ENCODE measurements at regions not wholly inside any gene's neighbourhood (a gene's known extent, or its start where the extent isn't known, plus 50 kb on each side); places are given as distances from the start of the nearest gene placed in this dataset.

DNA sequence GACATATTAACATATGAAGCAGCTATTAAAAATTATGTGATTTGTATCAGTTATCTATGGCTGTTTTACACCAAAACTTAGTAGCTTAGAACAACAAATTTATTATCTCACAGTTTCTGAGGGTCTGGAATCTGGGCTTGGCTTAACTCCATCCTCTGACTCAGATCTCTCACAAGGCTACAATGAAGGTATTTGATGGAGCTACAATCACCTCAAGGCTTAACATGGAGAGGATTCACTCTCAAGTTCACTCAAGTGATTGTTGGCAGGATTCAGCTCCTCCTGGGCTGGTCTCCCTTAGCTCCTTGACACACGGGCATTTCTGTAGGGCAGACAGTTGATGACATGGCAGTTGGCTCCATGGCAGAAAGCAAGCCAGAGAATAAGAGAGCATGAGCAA is 133.0 kb upstream of the SLC14A2 start:
- Histone ChIP-seq H3K9ac (ENCODE audit: low read length) (no peak overlapping the region), H3K4me1 (ENCODE audit: insufficient read depth, low read length) (no peaks in the 10 kb centered on the region), H3K27ac (ENCODE audit: low read depth, low read length) (no peak overlapping the region), H3K27me3 (ENCODE audit: control insufficient read depth in 1 of 2, insufficient read depth in 2 of 2, low read length in 2 of 2) (no peaks in the 10 kb centered on the region), H3K36me3 (ENCODE audit: insufficient read depth, low read length) (no peaks in the 10 kb centered on the region), H3K9me3 (ENCODE audit: low read length) (no peaks in the 10 kb centered on the region), H3K4me3 (ENCODE audit: low read depth in 1 of 2, low read length in 2 of 2) (no peak overlapping the region)

DNA sequence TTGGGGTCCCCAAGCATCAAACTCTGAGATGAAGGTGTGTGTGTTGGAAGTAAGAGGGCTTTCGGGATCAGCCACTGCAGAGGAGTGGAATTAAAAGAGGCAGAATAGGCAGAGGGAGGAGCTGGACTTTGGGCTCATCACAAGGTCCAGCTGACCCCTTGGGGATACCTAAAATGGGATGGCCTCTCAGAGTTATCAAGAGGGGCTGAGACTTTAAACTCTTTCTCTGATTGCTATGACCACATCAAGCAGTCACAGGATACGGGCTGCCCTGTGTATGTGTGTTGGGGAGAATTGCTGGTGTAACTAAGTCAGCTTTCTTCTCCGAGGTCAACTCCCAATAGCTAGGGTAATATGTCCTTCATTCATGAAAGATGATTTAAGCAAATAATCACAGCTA is 127.7 kb upstream of the SLC14A2 start:
- H3K4me1 ChIP-seq (ENCODE audit: insufficient read depth, low read length), result no peaks in the 10 kb centered on the region
- no peaks in the 10 kb centered on the region for H3K27me3 ChIP-seq (ENCODE audit: control insufficient read depth in 1 of 2, insufficient read depth in 2 of 2, low read length in 2 of 2)
- H3K9me3 ChIP-seq (ENCODE audit: low read length), result no peaks in the 10 kb centered on the region
- H3K9ac ChIP-seq (ENCODE audit: low read length), result no peak overlapping the region
- no peaks in the 10 kb centered on the region for H3K36me3 ChIP-seq (ENCODE audit: insufficient read depth, low read length)
- no peak overlapping the region for H3K27ac ChIP-seq (ENCODE audit: low read depth, low read length)
- no peak overlapping the region for H3K4me3 ChIP-seq (ENCODE audit: low read depth in 1 of 2, low read length in 2 of 2)

DNA sequence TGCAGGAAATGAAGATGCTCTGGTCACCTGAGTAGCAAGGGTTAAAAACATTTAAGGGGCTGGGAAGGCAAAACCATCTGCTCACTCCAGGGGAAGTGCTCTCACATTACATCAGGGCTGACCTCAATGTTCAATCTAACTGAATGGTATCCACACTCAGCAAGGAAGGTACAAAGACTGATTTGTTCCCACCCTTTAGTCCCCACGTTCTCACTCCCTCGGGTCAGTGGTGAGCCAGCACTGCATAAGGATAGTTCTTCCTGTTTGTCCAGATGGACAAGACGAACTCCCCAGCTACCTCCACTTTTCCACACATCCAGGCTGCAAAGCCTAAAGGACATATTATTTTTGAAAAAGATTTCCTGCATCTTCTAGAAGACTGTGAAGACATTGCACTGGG is 126.6 kb upstream of the SLC14A2 start:
- no peaks in the 10 kb centered on the region for H3K9me3 ChIP-seq (ENCODE audit: low read length)
- H3K27me3 ChIP-seq (ENCODE audit: control insufficient read depth in 1 of 2, insufficient read depth in 2 of 2, low read length in 2 of 2), result no peaks in the 10 kb centered on the region
- H3K4me1 ChIP-seq (ENCODE audit: insufficient read depth, low read length), result no peaks in the 10 kb centered on the region
- no peak overlapping the region for H3K27ac ChIP-seq (ENCODE audit: low read depth, low read length)
- no peak overlapping the region for H3K4me3 ChIP-seq (ENCODE audit: low read depth in 1 of 2, low read length in 2 of 2)
- no peak overlapping the region for H3K9ac ChIP-seq (ENCODE audit: low read length)
- no peaks in the 10 kb centered on the region for H3K36me3 ChIP-seq (ENCODE audit: insufficient read depth, low read length)

DNA sequence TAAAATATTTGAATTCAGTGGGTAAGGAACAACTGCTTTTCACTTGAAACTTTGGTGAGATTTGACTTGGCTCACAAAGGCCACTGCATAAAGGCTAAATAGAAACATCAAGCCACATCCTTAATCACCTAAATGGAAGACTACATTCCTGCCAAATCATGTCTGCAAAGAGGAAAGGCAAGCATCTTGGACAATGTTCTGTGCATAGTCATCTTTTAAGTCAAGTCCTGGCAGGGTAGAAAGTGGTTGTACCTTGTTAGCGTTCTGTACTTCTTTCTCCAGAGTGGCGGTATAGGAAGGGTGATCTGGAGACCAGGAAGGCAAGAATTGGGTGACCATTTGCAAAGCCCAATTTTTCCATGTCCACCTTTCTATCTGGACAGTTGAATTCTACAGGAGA is 121.4 kb upstream of the SLC14A2 start:
- Histone ChIP-seq H3K4me3 (ENCODE audit: low read depth in 1 of 2, low read length in 2 of 2) (no peak overlapping the region), H3K4me1 (ENCODE audit: insufficient read depth, low read length) (no peaks in the 10 kb centered on the region), H3K9me3 (ENCODE audit: low read length) (no peaks in the 10 kb centered on the region), H3K27me3 (ENCODE audit: control insufficient read depth in 1 of 2, insufficient read depth in 2 of 2, low read length in 2 of 2) (no peaks in the 10 kb centered on the region), H3K27ac (ENCODE audit: low read depth, low read length) (no peak overlapping the region), H3K36me3 (ENCODE audit: insufficient read depth, low read length) (no peaks in the 10 kb centered on the region), H3K9ac (ENCODE audit: low read length) (no peak overlapping the region)

DNA sequence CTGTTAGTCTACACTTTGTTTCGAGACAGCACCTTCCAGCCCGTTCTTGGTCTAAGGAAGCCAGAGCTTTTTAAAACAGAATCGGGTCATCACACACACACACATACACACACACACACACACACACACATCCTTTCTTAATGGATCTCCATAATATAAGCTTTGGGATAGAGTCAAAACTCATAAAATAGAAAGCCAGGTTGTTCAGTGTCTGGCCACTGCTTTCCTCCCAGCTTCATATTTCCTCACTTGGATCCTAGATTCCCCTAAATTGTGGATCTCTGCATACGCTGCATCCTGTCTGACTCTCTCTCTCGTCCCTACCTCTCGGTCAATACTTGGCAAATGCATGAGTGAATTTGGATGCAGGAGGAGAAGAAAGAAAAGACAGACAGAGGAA is 120.5 kb upstream of the SLC14A2 start:
- Histone ChIP-seq H3K27me3 (ENCODE audit: control insufficient read depth in 1 of 2, insufficient read depth in 2 of 2, low read length in 2 of 2) (no peaks in the 10 kb centered on the region), H3K36me3 (ENCODE audit: insufficient read depth, low read length) (no peaks in the 10 kb centered on the region), H3K4me3 (ENCODE audit: low read depth in 1 of 2, low read length in 2 of 2) (no peak overlapping the region), H3K9ac (ENCODE audit: low read length) (no peak overlapping the region), H3K4me1 (ENCODE audit: insufficient read depth, low read length) (no peaks in the 10 kb centered on the region), H3K27ac (ENCODE audit: low read depth, low read length) (no peak overlapping the region), H3K9me3 (ENCODE audit: low read length) (no peaks in the 10 kb centered on the region)

DNA sequence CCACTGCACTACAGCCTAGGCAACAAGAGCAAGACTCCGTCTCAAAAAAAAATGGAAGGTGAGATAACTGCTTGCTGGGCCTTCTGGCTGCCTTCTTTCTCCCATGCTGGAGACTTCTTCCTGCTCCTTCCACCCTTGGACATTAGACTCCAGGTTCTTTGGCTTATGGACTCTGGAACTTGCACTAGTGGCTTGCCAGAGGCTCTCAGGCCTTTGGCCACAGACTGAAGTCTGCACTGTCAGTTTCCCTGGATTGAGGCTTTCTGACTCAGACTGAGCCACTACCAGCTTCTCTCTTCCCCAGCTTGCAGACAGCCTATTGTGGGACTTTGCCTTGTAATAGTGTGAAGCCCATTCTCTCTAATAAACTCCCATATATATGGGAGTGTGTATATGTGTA is 118.5 kb upstream of the SLC14A2 start:
- no peaks in the 10 kb centered on the region for H3K36me3 ChIP-seq (ENCODE audit: insufficient read depth, low read length)
- H3K9me3 ChIP-seq (ENCODE audit: low read length), result no peaks in the 10 kb centered on the region
- H3K9ac ChIP-seq (ENCODE audit: low read length), result no peak overlapping the region
- H3K4me3 ChIP-seq (ENCODE audit: low read depth in 1 of 2, low read length in 2 of 2), result no peak overlapping the region
- H3K27me3 ChIP-seq (ENCODE audit: control insufficient read depth in 1 of 2, insufficient read depth in 2 of 2, low read length in 2 of 2), result no peaks in the 10 kb centered on the region
- H3K4me1 ChIP-seq (ENCODE audit: insufficient read depth, low read length), result no peaks in the 10 kb centered on the region
- no peak overlapping the region for H3K27ac ChIP-seq (ENCODE audit: low read depth, low read length)

DNA sequence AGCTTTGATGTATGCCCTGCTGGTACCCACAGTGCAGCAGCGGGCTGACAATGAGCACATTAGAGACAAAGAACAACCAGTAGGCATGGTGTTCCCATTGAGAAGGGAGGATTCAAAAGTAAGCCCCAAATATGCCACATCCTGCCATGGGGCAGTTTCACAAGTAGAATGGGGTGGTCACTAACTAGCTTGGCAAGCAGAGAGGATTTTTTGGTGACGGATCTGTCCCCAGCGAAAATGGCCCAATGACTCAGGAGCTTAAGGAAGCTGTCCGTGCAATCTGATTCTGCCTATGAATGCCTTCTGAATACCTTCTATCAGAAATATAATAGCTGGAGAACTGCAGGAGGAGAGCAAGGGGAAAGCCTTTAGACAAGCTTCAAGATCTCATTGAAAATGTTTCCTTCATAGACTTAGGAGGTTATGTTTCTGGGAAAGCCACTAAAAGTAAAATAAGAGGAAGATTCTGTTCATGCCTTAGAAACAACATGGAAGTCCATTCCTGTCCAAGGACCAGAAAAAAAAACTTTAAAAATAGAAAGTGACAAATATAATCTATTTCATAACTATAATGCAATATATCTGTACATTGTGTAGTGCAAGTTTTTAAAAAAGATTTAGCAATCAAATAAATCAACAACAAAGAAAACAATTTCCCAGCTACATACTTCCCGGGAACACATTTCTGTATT is 117.5 kb upstream of the SLC14A2 start:
- Histone ChIP-seq H3K27ac (ENCODE audit: low read depth, low read length) (no peak overlapping the region), H3K4me3 (ENCODE audit: low read depth in 1 of 2, low read length in 2 of 2) (no peak overlapping the region), H3K9ac (ENCODE audit: low read length) (no peak overlapping the region), H3K4me1 (ENCODE audit: insufficient read depth, low read length) (no peaks in the 10 kb centered on the region), H3K9me3 (ENCODE audit: low read length) (no peaks in the 10 kb centered on the region), H3K36me3 (ENCODE audit: insufficient read depth, low read length) (no peaks in the 10 kb centered on the region), H3K27me3 (ENCODE audit: control insufficient read depth in 1 of 2, insufficient read depth in 2 of 2, low read length in 2 of 2) (no peaks in the 10 kb centered on the region)

DNA sequence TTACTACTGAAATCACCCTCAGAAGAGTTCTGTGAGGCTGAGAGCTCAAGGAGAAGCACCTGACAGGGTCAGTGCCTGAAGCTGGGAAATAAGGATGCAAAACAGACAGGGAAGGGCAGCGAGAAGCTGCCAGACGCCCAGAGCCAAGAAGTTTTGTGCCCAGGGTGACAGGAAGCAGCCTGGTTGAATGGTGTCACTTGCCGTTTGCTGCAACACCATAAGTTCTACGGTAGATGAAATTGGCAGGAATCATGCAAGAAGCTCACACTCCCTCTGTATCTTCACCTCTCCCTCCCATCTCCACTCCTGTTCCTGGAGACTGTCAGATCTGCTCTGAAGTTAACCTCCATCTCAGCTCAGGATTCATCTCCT is 117.0 kb upstream of the SLC14A2 start:
- Histone ChIP-seq H3K4me1 (ENCODE audit: insufficient read depth, low read length) (no peaks in the 10 kb centered on the region), H3K27me3 (ENCODE audit: control insufficient read depth in 1 of 2, insufficient read depth in 2 of 2, low read length in 2 of 2) (no peaks in the 10 kb centered on the region), H3K27ac (ENCODE audit: low read depth, low read length) (no peak overlapping the region), H3K9ac (ENCODE audit: low read length) (no peak overlapping the region), H3K9me3 (ENCODE audit: low read length) (no peaks in the 10 kb centered on the region), H3K4me3 (ENCODE audit: low read depth in 1 of 2, low read length in 2 of 2) (no peak overlapping the region), H3K36me3 (ENCODE audit: insufficient read depth, low read length) (no peaks in the 10 kb centered on the region)

DNA sequence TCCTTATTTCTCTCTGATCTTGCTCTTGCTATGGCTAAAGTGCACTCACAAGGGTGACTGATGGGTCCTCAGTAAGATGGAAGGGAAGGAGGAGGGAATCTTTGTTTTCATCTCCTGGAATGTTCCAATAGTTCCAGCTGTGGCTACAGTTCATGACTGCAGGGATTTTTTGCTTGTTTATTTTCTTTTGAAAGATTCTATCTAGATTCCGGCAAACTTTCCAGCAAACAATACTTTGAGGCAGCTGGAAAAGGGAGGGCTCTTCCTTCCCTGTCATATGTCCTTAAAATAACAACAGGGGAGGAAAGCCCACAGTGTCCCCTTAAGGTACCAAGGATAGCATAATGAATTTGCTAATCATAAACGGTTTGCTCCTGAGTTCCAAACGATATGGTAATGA is 111.3 kb upstream of the SLC14A2 start:
- Histone ChIP-seq H3K27me3 (ENCODE audit: control insufficient read depth in 1 of 2, insufficient read depth in 2 of 2, low read length in 2 of 2) (no peaks in the 10 kb centered on the region), H3K36me3 (ENCODE audit: insufficient read depth, low read length) (no peaks in the 10 kb centered on the region), H3K9me3 (ENCODE audit: low read length) (no peaks in the 10 kb centered on the region), H3K9ac (ENCODE audit: low read length) (no peak overlapping the region), H3K4me3 (ENCODE audit: low read depth in 1 of 2, low read length in 2 of 2) (no peak overlapping the region), H3K27ac (ENCODE audit: low read depth, low read length) (no peak overlapping the region), H3K4me1 (ENCODE audit: insufficient read depth, low read length) (no peaks in the 10 kb centered on the region)

DNA sequence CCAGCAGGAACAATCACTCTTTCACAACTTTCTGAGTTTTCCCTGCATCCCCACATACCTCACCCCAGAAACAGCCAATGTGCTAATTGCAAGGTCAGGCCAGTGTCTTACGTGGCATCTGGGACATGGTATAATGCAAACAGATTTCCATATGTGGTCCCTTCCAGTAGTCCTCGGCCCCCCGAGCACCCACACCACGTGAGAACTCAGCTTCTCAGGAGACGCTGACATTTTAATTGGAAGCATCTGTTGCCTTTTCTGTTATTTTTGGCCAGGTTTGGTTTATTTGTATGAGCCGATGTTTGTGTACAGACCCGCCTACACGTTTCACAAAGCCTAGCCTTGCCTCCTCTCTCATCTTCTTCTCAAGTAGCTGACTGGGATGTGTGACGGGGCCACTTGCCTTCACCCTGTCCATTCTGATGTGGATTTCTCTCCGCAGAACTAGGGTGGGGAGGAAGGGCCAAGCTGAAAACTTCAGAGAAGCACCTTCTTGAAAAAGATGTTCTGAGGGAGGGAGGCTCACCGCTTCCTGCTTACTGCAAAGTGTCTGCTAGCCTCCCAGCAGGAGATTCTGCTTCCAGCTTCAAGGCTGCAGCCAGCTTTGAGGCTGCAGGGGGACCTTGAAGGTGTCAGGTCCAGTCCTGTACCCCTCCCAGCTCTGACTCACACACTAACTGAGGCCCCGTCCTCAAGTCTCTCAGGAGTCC is 109.6 kb upstream of the SLC14A2 start:
- no peaks in the 10 kb centered on the region for H3K4me1 ChIP-seq (ENCODE audit: insufficient read depth, low read length)
- H3K27ac ChIP-seq (ENCODE audit: low read depth, low read length), result no peak overlapping the region
- no peak overlapping the region for H3K9ac ChIP-seq (ENCODE audit: low read length)
- H3K9me3 ChIP-seq (ENCODE audit: low read length), result no peaks in the 10 kb centered on the region
- no peak overlapping the region for H3K4me3 ChIP-seq (ENCODE audit: low read depth in 1 of 2, low read length in 2 of 2)
- no peaks in the 10 kb centered on the region for H3K27me3 ChIP-seq (ENCODE audit: control insufficient read depth in 1 of 2, insufficient read depth in 2 of 2, low read length in 2 of 2)
- H3K36me3 ChIP-seq (ENCODE audit: insufficient read depth, low read length), result no peaks in the 10 kb centered on the region

DNA sequence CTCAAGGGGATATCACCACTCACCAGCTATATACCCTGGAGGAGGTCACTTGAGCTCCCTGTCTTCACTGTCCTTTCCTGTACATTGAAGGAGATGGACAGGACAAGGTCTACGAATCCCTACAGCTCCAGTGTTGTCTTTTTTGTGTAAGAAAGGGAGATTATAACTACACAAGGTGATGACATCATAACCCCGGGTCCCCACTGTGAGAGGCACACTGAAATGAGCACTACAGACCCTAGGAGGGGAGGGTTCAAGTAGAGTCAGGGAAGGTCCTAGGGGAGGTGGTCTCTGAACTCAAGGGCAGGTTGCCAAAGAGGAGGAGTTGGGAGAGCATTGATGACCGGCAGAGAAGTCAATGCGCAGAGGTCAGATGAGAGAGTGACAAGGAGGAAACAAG is 108.3 kb upstream of the SLC14A2 start:
- no peak overlapping the region for H3K27ac ChIP-seq (ENCODE audit: low read depth, low read length)
- no peak overlapping the region for H3K4me3 ChIP-seq (ENCODE audit: low read depth in 1 of 2, low read length in 2 of 2)
- H3K9me3 ChIP-seq (ENCODE audit: low read length), result no peaks in the 10 kb centered on the region
- no peaks in the 10 kb centered on the region for H3K27me3 ChIP-seq (ENCODE audit: control insufficient read depth in 1 of 2, insufficient read depth in 2 of 2, low read length in 2 of 2)
- H3K36me3 ChIP-seq (ENCODE audit: insufficient read depth, low read length), result no peaks in the 10 kb centered on the region
- no peak overlapping the region for H3K9ac ChIP-seq (ENCODE audit: low read length)
- no peaks in the 10 kb centered on the region for H3K4me1 ChIP-seq (ENCODE audit: insufficient read depth, low read length)

DNA sequence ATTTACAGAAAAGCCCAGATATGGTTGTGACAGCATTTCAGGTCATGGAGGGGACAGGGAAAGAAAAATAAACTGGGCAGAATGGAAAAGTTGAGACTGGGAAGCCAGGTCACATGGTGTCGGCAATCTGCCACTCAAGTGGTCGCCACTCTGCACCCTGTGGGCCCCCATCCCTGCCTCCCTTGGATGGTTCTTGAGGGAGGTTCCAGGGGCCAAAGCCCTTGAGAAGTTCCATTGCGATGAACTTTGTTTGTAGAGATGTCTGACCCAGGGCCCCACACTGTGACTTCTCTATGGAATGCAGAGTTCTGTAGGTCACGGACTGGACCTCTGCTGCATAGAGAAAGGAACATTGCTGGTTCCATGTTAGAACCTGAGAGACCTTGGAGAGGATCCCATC is 105.7 kb upstream of the SLC14A2 start:
- Histone ChIP-seq H3K9ac (ENCODE audit: low read length) (no peak overlapping the region), H3K4me3 (ENCODE audit: low read depth in 1 of 2, low read length in 2 of 2) (no peak overlapping the region), H3K27me3 (ENCODE audit: control insufficient read depth in 1 of 2, insufficient read depth in 2 of 2, low read length in 2 of 2) (no peaks in the 10 kb centered on the region), H3K9me3 (ENCODE audit: low read length) (no peaks in the 10 kb centered on the region), H3K27ac (ENCODE audit: low read depth, low read length) (no peak overlapping the region), H3K4me1 (ENCODE audit: insufficient read depth, low read length) (no peaks in the 10 kb centered on the region), H3K36me3 (ENCODE audit: insufficient read depth, low read length) (no peaks in the 10 kb centered on the region)

Data from muscle layer of colon (tissue), 2 donors.